Stimulated activated CD4-positive, alpha-beta T cell treated with anti-CD3 and anti-CD28 coated beads, Interleukin-1b, Interleukin-23, amount 100 ng/mL, for 4 hours (primary cell): ENCODE measurements at regions not wholly inside any gene's neighbourhood (a gene's known extent, or its start where the extent isn't known, plus 50 kb on each side); places are given as distances from the start of the nearest gene placed in this dataset.
"Not testable (repeated sequence)": the region's sequence is repeated elsewhere in the genome, so short reads cannot be mapped to it uniquely, and the experiment has no call there.

Source experiments
- DNase-seq, 2 donors: peaks; one replicate each; pipeline ENCODE4 v3.0.0-alpha.2; 2020; ENCODE audit warnings: low read depth in 2 of 2

DNA sequence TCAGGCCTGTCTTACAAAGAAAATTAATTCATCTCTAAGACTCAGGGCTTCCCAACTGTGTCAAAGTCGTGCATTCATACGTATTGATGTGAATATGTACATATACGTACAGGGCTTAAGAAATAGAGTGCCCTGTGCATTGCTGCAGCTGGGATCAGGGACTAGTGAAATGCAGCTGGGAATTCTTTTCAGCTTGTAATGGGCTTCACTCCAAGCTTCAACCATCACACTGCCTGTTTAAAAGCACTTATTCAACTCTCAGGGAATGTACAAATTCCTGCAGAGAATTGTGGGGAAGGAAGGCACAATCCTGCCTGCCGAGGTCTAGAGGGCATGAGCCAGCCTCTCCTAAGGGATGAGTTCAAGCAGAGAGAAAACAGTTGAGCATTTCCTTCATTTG lies 59.6 kb upstream of the MAN2A1 start:
- no peak for DNase-seq

DNA sequence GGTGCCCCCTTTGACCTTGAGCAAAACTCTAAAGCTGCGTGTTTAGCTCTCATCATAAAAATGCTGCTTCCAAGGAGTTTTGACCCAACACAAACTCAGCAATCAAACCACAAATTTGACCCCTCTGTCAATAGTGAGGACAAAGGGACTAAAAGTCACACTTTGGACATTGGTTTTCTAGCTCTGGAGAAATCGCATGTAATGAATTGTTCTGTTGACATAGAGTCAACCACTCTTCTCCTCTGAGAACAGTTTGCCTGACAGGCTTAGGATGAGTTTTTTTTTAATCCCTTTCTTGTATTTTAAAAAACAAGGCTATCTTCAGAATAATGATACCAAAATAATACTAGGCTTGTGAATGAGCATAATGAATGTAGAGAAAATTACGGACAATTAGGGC lies 61.1 kb upstream of the MAN2A1 start:
- no peak for DNase-seq

DNA sequence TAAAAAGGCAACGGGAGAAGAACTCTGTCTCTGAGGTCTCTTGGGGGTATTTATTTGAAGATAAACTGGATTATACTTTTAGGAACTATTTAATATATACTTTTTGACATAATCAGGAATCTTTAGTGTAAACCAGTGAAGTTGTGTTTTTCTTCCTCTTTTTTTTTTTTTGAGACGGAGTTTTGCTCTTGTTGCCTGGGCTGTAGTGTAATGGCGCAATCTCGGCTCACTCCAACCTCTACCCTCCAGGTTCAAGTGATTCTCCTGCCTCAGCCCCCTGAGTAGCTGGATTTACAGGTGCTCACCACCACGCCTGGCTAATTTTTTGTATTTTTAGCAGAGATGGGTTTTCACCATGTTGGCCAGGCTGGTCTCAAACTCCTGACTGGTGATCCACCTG lies 68.5 kb upstream of the MAN2A1 start:
- not testable (repeated sequence) for DNase-seq

DNA sequence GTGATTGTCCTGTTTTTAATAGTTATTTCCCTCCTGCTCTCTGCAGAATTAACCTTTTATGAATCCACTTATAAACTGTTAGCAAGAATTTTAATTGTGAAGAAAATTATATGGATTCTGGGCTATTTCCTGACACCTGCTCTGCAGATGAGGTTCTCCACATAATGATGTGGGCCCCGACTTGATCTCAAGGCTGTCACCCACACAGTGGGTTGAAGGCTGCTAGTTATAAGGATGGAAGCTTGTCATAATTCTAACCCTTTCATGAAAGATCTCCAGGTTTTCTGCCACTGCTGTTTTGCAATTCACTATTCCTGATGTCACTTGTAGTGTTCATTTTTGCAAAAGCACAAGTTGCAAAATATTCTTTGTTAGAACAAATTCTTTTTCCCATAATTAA lies 69.1 kb upstream of the MAN2A1 start:
- no peak for DNase-seq

DNA sequence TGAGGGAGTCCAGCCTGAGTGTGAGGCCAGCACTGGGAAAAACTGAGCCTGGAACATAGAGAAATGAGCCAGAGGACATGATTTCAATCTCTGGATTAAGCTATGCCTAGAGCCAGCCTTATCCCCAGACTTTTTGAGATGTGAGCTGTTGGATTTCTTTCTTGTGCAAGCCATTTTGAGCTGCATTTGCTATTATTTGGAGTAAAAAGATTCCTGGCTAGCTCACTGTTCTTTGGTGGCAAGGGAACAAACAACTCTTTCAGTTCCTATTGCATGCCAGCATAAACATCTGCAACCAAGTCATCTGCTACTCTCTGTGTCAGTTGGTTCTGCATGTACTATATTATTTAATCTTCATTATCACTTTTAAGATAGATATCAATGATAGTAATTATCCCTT lies 70.1 kb upstream of the MAN2A1 start:
- no peak for DNase-seq

DNA sequence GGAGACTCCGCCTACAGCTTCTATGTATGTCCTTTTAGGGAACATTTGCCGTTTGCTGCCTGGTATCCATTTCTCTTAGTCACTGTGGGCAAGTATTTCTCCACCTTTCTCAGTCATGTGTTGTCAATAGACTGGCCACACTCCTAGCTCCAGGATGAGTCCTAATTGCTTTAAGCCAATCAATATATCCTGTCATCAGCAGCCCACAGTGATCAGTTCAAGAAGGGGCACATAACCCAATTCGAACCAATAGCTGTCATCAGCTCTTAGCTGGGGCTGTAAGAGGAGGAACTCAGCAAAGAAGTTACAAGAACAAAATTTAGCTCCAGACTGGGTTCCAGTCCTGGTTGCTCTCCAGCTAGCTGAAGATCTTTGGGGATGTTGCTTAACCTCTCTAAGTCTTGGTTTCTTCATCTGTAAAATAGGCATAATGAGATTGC lies 70.7 kb upstream of the MAN2A1 start:
- DNase-seq, result no peak

DNA sequence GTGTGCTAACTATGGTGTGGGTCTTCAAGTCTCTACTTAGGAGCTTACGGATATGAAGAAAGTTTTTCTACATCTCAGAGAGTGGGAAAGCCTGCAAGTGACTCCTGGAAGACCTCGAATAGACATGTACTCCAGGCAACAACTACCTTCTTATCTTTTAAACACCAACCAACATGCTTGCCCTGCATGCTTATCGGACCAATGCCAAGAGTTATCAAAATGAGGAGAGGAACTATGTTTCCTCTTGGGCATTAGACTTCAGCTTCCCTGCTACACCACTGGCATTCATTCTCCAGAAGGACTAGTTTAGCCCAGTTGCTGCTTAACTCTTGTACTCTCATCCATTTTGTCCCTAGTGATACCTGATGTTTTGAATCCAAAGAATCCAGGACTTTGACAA lies 74.7 kb upstream of the MAN2A1 start:
- DNase-seq, result no peak

DNA sequence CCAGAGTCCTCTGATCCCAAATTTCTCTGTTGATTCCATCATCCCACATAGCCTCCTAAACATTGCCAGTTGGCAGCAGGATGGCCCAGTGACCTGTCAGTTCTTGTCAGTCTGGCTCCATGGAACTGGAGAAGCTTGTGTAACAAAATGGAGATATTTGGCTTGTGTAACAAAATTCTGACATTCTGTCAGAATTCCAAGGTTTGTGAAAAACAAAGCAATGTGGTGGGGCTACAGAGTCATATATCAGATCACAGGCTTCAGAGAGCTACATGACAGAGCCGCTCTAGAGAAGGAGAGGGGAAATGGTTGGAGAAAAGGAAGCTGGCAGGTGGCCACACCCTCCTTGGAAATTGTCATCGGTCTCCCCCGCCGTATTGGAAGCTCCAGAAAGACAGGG lies 75.4 kb upstream of the MAN2A1 start:
- no peak for DNase-seq

DNA sequence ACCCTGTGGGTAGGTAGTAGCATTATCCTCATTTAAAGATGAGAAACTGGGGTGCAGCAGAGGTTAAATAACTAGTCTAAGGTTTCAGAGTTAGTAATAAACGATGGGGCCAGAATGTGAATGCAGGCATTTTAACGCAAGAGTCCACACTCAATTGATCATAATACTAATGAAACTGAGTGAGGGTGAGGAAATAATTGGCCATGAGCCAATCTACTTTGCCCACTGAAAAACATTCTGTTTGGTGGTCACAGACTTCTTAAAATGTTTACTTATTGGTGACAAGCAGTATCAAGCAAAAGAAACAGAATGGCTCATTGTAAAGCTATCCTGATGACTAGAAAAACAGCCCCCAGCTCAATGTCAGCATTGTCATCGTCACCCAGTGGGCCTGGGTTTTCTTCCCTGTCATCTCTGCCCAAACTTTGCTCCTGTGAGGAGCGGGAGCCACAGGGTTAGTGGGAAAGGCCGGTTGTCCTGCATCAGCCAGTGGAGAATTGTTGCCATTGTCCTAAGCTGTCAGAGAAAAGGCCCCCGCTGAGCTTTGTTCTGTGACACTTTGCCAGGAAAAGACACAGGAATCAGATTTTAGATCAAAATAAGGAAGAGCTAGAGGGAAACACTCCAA lies 77.3 kb upstream of the MAN2A1 start:
- DNase-seq, result no peak

DNA sequence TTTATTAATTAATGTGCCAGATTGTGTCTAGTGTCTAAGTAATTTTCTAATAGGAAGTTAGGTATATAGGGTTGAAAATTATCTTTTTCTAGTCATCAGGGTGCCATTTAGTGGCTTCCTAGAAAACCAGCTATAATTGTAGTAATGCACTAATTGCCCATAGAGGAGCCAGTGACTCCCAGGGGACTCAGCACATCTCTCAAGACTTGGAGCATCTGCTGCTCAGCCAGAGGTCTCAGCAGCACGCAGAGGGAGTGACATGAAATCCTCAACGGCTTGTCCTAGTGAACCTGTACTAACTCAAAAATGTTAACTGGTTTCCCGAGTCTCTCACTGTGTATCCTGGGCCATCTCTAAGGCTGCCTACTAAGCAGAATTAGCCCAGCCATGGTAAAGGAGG lies 78.2 kb upstream of the MAN2A1 start:
- DNase-seq, result no peak

DNA sequence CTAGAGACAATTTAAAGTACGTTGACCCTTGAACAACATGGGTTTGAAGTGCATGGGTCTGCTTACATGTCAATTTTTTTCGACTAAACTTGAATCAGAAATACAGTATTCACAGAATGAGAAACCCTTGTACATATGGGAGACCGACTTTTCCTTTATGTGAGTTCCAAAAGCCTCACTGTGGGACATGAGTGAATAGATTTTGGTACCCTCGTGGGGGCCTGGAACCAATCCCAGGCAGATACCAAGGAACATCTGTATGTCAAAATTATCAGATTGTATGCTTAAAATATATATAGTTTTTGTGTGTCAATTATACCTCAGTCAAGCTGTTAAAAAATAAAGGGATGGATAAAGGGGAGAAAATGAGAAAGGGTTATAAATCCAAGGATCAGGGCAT lies 78.7 kb upstream of the MAN2A1 start:
- DNase-seq, result no peak

DNA sequence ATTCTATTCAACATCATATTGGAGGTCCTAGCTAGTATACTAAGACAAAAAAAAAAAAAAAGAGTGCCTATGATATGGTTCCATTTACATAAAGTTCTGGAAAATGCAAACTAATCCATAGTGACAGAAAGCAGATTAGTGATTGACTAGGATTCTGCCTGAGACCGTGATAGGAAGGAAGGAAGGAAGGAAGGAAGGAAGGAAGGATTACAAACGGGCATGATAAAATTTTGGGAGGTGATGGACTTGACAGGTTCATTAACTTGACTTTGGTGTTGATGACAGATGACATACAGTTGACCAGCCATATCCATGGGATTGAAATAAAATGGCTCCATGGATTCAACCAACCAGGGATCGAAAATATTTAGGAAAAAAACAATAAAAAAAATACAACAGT lies 79.1 kb upstream of the MAN2A1 start:
- DNase-seq, result no peak

DNA sequence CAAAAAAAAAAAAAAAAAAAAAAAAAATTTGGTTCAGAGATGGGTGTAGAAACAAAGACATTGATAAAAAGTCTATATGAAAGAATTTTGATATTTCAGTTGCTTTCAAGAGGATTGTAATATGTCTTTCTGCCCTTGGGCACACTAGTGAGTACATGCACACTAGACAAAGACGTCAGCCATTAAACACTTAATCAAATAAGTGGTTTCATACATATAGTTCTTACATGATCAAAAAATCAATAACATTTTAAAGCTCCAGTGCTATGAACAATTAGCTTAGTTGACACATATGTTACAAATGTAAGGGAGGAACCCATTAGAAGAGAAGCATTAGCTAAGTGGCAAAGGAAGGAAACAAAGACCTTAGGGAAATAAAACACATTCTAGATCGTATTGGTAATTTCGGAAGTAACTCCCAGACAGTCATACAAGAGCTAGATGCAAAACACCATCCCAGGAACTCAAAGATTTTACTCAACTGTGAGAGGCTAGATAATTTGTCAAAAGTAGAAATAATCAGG lies 84.5 kb upstream of the MAN2A1 start:
- no peak for DNase-seq

DNA sequence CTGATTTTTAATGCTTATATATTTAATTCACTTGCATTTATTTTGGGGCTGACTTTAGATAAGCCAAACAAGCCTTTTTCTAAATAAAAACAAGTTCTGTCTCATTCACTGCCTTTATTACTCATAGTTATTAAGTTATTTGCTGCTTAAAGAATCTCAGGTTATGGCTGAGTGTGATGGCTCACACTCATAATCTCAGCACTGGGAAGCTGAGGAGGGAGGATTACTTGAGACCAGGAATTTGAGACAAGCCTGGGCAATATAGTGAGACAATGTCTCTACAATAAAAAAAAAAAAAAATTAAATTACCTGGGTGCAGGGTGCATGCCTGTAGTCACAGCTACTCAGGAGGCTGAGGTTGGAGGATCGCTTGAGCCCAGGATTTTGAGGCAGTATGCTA lies 85.0 kb upstream of the MAN2A1 start:
- DNase-seq, result no peak

DNA sequence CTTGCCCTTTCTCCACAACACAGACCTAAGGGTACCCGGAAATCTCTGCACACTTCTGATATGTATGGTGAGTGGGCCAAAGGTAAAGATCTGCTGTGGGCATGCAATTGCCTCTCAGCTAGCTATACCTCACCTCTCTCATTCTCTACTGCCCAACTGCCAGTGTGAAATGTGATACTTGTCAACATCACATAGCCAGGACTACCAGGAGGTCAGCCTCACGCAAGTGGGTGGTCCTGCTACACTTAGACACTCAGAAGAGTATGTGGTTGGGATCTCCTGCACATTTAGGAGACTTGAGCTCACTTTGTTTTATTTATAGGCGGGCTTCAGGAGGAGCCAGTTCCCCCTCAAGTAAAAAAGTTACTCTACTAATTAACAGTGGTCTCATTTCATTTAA lies 88.0 kb upstream of the MAN2A1 start:
- DNase-seq, result no peak

DNA sequence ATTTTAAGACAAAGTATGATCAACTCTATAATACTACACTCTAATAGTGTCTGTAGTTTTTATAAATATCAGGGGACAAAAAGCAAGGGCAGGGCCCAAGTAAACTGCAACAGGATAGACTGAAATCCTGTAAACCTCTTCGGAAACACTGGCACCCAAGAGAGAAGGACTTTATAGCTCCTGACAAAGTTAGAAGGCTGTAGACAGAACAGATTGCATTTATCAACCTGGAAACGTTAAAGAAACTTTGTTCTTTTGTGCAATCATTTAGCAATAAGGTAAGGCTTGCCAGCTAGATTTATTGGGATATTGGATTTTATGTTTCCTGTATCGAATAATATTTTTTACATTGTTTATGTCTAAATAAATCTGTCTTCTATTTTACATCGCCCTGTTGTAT lies 91.8 kb upstream of the MAN2A1 start:
- DNase-seq, result no peak

DNA sequence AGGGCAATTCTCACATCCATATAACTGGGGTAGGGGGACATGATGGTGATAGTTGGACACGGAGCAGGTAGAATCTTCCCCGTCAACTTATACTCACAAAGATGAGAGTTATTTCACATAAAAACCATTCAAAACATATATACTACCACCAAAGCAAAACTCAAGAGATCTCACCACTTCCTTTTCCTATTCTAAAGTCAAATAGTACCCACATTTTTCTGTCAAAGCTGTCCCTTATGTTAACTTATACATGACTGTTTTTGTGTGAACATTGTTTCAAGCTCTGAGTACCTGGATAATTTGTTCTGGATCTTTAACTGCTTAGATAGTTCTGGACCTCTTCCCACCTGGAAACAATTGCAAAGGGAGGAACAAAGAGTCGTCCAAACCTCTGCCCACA lies 95.5 kb upstream of the MAN2A1 start:
- DNase-seq, result no peak

DNA sequence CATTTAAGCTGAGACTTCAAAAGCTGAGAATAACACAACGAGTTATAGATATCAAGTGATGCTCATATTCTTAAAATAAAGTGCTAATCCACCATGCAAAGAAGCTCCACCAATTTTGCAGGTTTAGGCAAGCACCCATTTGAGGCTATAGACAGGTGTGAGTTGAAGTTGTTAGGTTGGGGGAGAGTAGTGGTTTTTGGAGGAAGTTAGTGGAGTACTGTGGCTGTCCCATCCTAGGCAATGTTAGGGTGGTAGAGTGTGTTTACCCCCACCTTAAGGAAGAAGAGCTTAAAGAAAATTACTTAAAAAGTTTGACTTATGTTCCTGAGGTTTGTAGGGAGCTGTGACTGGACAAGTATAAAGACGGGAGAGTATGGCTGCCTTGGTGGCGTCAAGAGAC lies 98.9 kb upstream of the MAN2A1 start:
- DNase-seq, result no peak

DNA sequence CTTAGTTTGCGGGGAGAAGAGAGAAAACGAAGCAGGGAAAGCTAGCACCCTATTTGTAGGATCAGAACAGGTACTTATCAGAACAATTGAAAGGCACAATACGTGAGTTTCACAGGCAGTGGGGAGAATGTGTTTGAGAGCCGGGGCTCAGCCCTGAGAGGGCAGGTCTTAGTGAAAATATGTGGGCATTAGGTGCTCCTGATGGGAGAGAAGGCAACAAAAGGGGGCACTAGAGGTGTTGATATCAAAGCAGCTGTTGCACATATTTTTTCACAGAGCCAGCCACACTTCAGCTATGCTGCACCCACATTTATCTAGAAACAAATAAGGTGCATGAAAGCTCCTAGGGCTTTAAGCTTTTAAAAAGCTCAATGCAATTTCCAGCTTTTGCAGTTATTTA lies 99.7 kb upstream of the MAN2A1 start:
- DNase-seq, result no peak

DNA sequence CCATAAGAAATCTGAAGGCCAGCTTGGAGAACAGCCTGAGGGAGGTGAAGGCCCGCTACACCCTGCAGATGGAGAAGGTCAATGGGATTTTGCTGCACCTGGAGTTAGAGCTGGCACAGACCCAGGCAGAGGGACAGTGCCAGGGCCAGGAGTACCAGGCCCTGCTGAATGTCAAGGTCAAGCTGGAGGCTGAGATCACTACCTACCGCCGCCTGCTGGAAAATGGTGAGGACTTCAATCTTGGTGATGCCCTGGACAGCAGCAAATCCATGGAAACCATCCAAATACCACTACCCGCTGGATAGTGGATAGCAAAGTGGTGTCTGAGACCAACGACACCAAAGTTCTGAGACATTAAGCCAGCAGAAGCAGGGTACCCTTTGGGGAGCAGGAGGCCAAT lies 100.5 kb upstream of the MAN2A1 start:
- no peak for DNase-seq

DNA sequence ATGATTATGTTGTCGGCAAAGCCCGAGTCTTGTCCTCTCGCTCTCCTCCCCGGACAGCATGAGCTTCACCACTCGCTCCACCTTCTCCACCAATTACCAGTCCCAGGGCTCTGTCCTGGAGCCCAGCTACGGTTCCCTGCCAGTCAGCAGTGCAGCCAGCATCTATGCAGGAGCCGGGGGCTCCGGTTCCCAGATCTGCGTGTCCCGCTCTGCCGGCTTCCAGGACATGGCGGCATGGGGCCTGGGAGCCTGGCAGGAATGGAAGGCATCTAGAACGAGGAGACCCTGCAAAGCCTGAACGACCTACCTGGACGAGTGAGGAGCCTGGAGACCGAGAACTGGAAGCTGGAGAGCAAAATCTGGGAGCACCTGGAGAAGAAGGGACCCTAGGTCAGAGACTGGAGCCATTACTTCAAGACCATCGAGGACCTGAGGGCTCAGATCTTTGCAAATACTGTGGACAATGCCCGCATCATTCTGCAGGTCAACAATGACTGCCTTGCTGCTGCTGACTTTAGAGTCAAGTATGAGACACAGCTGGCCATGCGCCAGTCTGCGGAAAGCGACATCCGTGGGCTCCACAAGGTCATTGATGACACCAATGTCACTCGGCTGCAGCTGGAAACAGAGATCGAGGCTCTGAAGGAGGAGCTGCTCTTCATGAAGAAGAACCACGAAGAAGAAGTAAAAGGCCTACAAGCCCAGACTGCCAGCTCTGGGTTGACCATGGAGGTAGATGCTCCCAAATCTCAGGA lies 101.3 kb upstream of the MAN2A1 start:
- no peak for DNase-seq

DNA sequence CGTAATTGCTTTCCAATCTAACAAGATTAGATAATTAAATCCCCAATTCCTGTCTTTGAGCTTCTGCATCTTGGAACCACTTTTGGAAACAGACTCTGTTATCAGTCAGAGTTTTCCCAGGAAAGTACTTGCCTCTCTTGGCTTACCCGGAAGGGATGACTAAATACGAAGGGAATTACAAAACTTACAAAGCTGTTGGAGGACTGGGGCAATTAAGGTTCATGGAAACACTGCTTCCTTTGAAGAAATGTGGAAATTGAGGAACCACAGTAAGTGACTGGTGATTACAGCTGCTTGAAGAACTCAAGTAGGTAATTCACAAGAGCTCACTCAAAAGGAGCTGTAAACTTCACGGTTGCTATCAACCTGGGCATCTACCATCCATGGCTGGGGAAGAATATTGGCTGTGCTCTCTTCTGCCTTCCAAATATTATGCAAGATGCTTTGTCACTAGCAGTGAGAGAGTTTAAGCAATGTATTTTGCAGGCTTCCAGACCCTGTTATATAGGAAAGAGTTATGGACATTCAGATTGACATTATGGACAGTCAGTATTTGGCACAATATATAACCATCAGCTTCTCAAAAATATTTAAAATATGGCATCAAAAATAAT lies 104.6 kb upstream of the MAN2A1 start:
- no peak for DNase-seq

DNA sequence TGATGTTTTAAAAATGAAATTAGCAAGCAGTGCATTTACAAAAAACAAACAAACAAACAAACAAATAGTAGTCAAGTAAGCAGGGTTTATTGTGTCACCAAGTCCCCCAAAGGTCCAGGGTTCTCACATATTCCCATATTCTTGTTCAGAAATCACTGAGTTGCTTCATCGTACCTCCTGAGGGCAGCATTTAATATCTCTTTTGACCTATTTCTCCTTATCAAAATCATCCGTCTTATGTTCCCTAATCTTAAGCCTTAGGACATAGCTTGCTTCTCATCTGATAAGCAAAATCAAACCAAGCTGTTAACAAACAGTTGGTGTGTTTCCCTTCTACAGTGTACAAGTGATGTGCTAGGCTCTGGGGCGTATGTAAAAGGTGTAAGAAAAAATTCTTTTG lies 109.5 kb upstream of the MAN2A1 start:
- DNase-seq, result no peak
